DMS 273 treated with DMSO at 0.1 percent for 48 hours (cell line): ENCODE measurements at regions not wholly inside any gene's neighbourhood (a gene's known extent, or its start where the extent isn't known, plus 50 kb on each side); places are given as distances from the start of the nearest gene placed in this dataset.

Source experiments
- DNase-seq: peaks from one replicate; lab custom pipeline; 2025; lab: John Stamatoyannopoulos, UW

- DNase-seq: no peak
Measured at GRCh38 chr5:7955476-7955875, 86.5 kb downstream of the MTRR start.

GRCh38 chr5:7957329-7957728 is 88.4 kb downstream of the MTRR start:
- DNase-seq: no peak

- DNase-seq: no peak
Measured at GRCh38 chr5:7960142-7960541, 91.2 kb downstream of the MTRR start.

GRCh38 chr5:7961540-7961939 is 92.6 kb downstream of the MTRR start:
- DNase-seq: no peak

- DNase-seq: no peak
Measured at GRCh38 chr5:7970816-7971215, 101.9 kb downstream of the MTRR start.

GRCh38 chr5:7976411-7977190 is 107.7 kb downstream of the MTRR start:
- no peak for DNase-seq

GRCh38 chr5:7978114-7978513 is 109.2 kb downstream of the MTRR start:
- no peak for DNase-seq

- no peak for DNase-seq
Measured at GRCh38 chr5:7978991-7979390, 110.0 kb downstream of the MTRR start.

GRCh38 chr5:7980881-7981280 is 111.9 kb downstream of the MTRR start:
- no peak for DNase-seq

- DNase-seq: no peak
Measured at GRCh38 chr5:7983433-7983832, 114.5 kb downstream of the MTRR start.

GRCh38 chr5:7991125-7991821 is 122.3 kb downstream of the MTRR start:
- no peak for DNase-seq

GRCh38 chr5:7995688-7996294 is 126.8 kb downstream of the MTRR start:
- DNase-seq: no peak

- DNase-seq: no peak
Measured at GRCh38 chr5:8005416-8005815, 136.5 kb downstream of the MTRR start.

- no peak for DNase-seq
Measured at GRCh38 chr5:8012131-8012977, 143.4 kb downstream of the MTRR start.

GRCh38 chr5:8013948-8014710 is 145.2 kb downstream of the MTRR start:
- no peak for DNase-seq

- no peak for DNase-seq
Measured at GRCh38 chr5:8019719-8020218, 150.8 kb downstream of the MTRR start.

GRCh38 chr5:8020861-8021514 is 152.0 kb downstream of the MTRR start:
- DNase-seq: no peak

GRCh38 chr5:8028243-8028642 is 159.3 kb downstream of the MTRR start:
- DNase-seq: no peak

- DNase-seq: no peak
Measured at GRCh38 chr5:8033261-8033660, 164.3 kb downstream of the MTRR start.

- no peak for DNase-seq
Measured at GRCh38 chr5:8034852-8035251, 165.9 kb downstream of the MTRR start.

GRCh38 chr5:8048920-8049319 is 180.0 kb downstream of the MTRR start:
- DNase-seq: no peak
